K562 (cell line): ENCODE measurements at regions not wholly inside any gene's neighbourhood (a gene's known extent, or its start where the extent isn't known, plus 50 kb on each side); places are given as distances from the start of the nearest gene placed in this dataset.

Experiments
- ATAC-seq: fragments of 200-7000 bp; cut with Tn5 transposase; 3 replicates; pipeline ENCODE4 v1.9.1; 2020; ENCODE audit warnings: moderate library complexity
- BruUV-seq: library from RNA; stranded (reverse); fragments of 400-500 nt; replicated peaks from 2 replicates; lab custom pipeline; 2021; lab: Mats Ljungman, UMichigan
- CTCF ChIA-PET: fragments of 300-600 bp; formaldehyde crosslinking; extraction: SDS; loops from one replicate; lab custom pipeline; 2021; ENCODE audit warnings: low intra/inter-chr PET ratio; lab: Yijun Ruan, JAX
- POLR2A ChIA-PET: fragments of 300-600, 350-650 bp; sonication (Branson Sonifier 250); formaldehyde crosslinking; extraction: SDS; loops from one replicate; lab custom pipeline; 2021; ENCODE audit warnings: antibody characterized with exemption, inconsistent platforms; lab: Yijun Ruan, JAX
- DNase-seq, 4 experiments: peaks; one replicate each; pipeline versions ENCODE4 v3.0.0 to v3.0.0-alpha.2; 2011 to 2018; ENCODE audit warnings: low spot score in 3 of 4, mixed read lengths in 3 of 4; ENCODE audit errors: extremely low read depth in 1 of 4
- FAIRE-seq: peaks from 2 replicates; lab custom pipeline; 2011; peaks lifted over from hg19 to GRCh38; lab: Jason Lieb, UNC
- H2AFZ ChIP-seq: 2 replicates; pipeline ENCODE4 v1.6.0; 2011; ENCODE audit warnings: low read depth, low read length, control low read depth, inconsistent platforms
- H3K27ac ChIP-seq: fragments of 200-600 bp; 3 replicates; pipeline ENCODE4 v1.8.0; 2011; ENCODE audit warnings: low read depth, mild to moderate bottlenecking, control low read depth, inconsistent platforms, low read length, moderate library complexity, mixed read lengths; ENCODE audit errors: extremely low read depth
- H3K27me3 ChIP-seq, 2 experiments: fragments of 300-600 bp in 1 of 2; 2 replicates in 1 of 2; 3 replicates in 1 of 2; pipeline versions ENCODE4 v1.6.0 to v1.8.0; 2011; ENCODE audit warnings: inconsistent platforms in 2 of 2, low read length in 2 of 2, mild to moderate bottlenecking in 1 of 2, mixed read lengths in 1 of 2, moderate library complexity in 1 of 2; ENCODE audit not compliant: control insufficient read depth in 2 of 2, insufficient read depth in 2 of 2
- H3K36me3 ChIP-seq: fragments of 300-600 bp; 3 replicates; pipeline ENCODE4 v1.8.0; 2011; ENCODE audit warnings: mild to moderate bottlenecking, low read length, inconsistent platforms; ENCODE audit not compliant: control insufficient read depth, insufficient read depth
- H3K4me1 ChIP-seq, 2 experiments: fragments of 200-600 bp in 1 of 2; replicated peaks in 1 of 2; 2 replicates in 1 of 2; 3 replicates in 1 of 2; pipeline versions ENCODE4 v1.5.1 to v1.8.0; 2011; ENCODE audit warnings: inconsistent platforms in 2 of 2, low read length in 2 of 2, mild to moderate bottlenecking in 1 of 2, mixed read lengths in 1 of 2, moderate library complexity in 1 of 2; ENCODE audit not compliant: control insufficient read depth in 2 of 2, insufficient read depth in 2 of 2
- H3K4me2 ChIP-seq: 2 replicates; pipeline ENCODE4 v1.6.1; 2011; ENCODE audit warnings: low read length, control low read depth, inconsistent platforms, mixed read lengths; ENCODE audit not compliant: insufficient read depth
- H3K4me3 ChIP-seq: fragments of 200-600 bp; sonication (generic), shearing (Covaris generic); 2 replicates; pipeline ENCODE4 v1.5.1; 2016; ENCODE audit warnings: control low read depth, inconsistent platforms
- H3K79me2 ChIP-seq: fragments of 200-600 bp; 3 replicates; pipeline ENCODE4 v1.8.0; 2011; ENCODE audit warnings: low read length, inconsistent platforms; ENCODE audit not compliant: control insufficient read depth, insufficient read depth
- H3K9ac ChIP-seq, 2 experiments: 2 replicates each; pipeline versions ENCODE4 v1.6.0 to v1.6.1; 2011; ENCODE audit warnings: low read depth in 2 of 2, low read length in 2 of 2, control low read depth in 1 of 2, inconsistent platforms in 1 of 2, mild to moderate bottlenecking in 1 of 2, mixed read lengths in 1 of 2; ENCODE audit not compliant: insufficient read depth in 1 of 2
- H3K9me1 ChIP-seq: one replicate; pipeline ENCODE4 v1.6.0; 2011; ENCODE audit warnings: inconsistent platforms, mild to moderate bottlenecking, low read length, moderate library complexity; ENCODE audit not compliant: control insufficient read depth, insufficient read depth
- H3K9me3 ChIP-seq: replicated peaks from 2 replicates; pipeline ENCODE4 v1.5.1; 2011; ENCODE audit warnings: low read depth, low read length, inconsistent platforms; ENCODE audit not compliant: control insufficient read depth, insufficient read depth
- H4K20me1 ChIP-seq: replicated peaks from 2 replicates; pipeline ENCODE4 v1.6.1; 2011; ENCODE audit warnings: low read length, inconsistent platforms, mixed read lengths; ENCODE audit not compliant: control insufficient read depth, insufficient read depth
- CHCHD3 ChIP-seq: fragments of 250-450 bp; sonication (Bioruptor Pico); IDR thresholded peaks from 2 replicates; pipeline ENCODE4 v2.1.2; 2022; ENCODE audit warnings: mild to moderate bottlenecking
- ELF1 ChIP-seq: fragments of 200-800 bp; sonication (Bioruptor generic); IDR thresholded peaks from 2 replicates; pipeline ENCODE4 v1.6.1; 2016; ENCODE audit warnings: missing genetic modification characterization, missing compliant biosample characterization
- ELF2 ChIP-seq: fragments of 250-450 bp; sonication (Bioruptor Pico); IDR thresholded peaks from 2 replicates; pipeline ENCODE4 v1.5.0; 2021; ENCODE audit warnings: mild to moderate bottlenecking
- FOXA1 ChIP-seq: fragments of 450-650 bp; IDR thresholded peaks from 2 replicates; pipeline ENCODE4 v1.6.1; 2016; ENCODE audit warnings: mild to moderate bottlenecking, borderline replicate concordance
- GABPB2 ChIP-seq: fragments of 250-450 bp; sonication (Bioruptor Pico); conservative IDR thresholded peaks from 2 replicates; pipeline ENCODE4 v1.5.1; 2021; ENCODE audit warnings: mild to moderate bottlenecking
- HDAC2 ChIP-seq: fragments of 450-650 bp; IDR thresholded peaks from 2 replicates; pipeline ENCODE4 v1.6.1; 2016; ENCODE audit warnings: mild to moderate bottlenecking
- HSF4 ChIP-seq: fragments of 250-450 bp; sonication (Bioruptor Pico); IDR thresholded peaks from 2 replicates; pipeline ENCODE4 v2.1.2; 2022; ENCODE audit warnings: mild to moderate bottlenecking, moderate library complexity, borderline replicate concordance
- KAT8 ChIP-seq: fragments of 450-650 bp; IDR thresholded peaks from 2 replicates; pipeline ENCODE4 v1.6.1; 2016; ENCODE audit warnings: low read depth, mild to moderate bottlenecking
- PRMT5 ChIP-seq: sonication (generic); formaldehyde crosslinking; IDR thresholded peaks from 2 replicates; pipeline ENCODE4 v1.5.0; 2020; ENCODE audit warnings: missing genetic modification reagents
- SOX6 ChIP-seq: fragments of 450-650 bp; IDR thresholded peaks from 2 replicates; pipeline ENCODE4 v1.6.1; 2014; ENCODE audit warnings: mild to moderate bottlenecking
- TAF7 ChIP-seq: fragments of 450-650 bp; IDR thresholded peaks from 2 replicates; pipeline ENCODE4 v1.6.1; 2016; ENCODE audit warnings: missing genetic modification characterization, missing compliant biosample characterization
- TBL1XR1 ChIP-seq, 2 experiments: IDR thresholded peaks; 2 replicates each; pipeline ENCODE4 v1.6.1; 2012; ENCODE audit warnings: improper control_type of control experiment in 2 of 2, low read length in 2 of 2, mild to moderate bottlenecking in 1 of 2
- XRCC3 ChIP-seq: fragments of 450-650 bp; IDR thresholded peaks from 2 replicates; pipeline ENCODE4 v1.6.1; 2017; ENCODE audit warnings: mild to moderate bottlenecking, moderate library complexity
- ZNF12 ChIP-seq: sonication (generic); formaldehyde crosslinking; IDR thresholded peaks from 2 replicates; pipeline ENCODE4 v1.4.0; 2020; ENCODE audit warnings: mild to moderate bottlenecking, missing genetic modification reagents
- ZNF121 ChIP-seq: sonication (generic); formaldehyde crosslinking; conservative IDR thresholded peaks from 2 replicates; pipeline ENCODE4 v1.8.0; 2022; ENCODE audit warnings: missing genetic modification reagents
- ZNF232 ChIP-seq: sonication (generic); formaldehyde crosslinking; IDR thresholded peaks from 2 replicates; pipeline ENCODE4 v1.8.0; 2022; ENCODE audit warnings: mild to moderate bottlenecking, missing genetic modification reagents
- ZNF668 ChIP-seq: fragments of 250-450 bp; sonication (Bioruptor Pico); IDR thresholded peaks from 2 replicates; pipeline ENCODE4 v1.8.0; 2022; ENCODE audit warnings: mild to moderate bottlenecking, inconsistent platforms
- WGBS: fragments of 100-300 bp; shearing (Covaris generic); methylation state at CpG from one replicate; pipeline ENCODE4 v1.1.6; 2016; ENCODE audit warnings: low coverage, mixed read lengths; ENCODE audit not compliant: insufficient coverage; ENCODE audit errors: missing lambda C conversion rate; 5-methylcytosine and 5-hydroxymethylcytosine counted together
- in situ Hi-C: fragments of 300-500 bp; cut with MboI; formaldehyde crosslinking; loops from 4 replicates; pipeline ENCODE4 v1.15.0; 2018; ENCODE audit warnings: inconsistent platforms, mixed read lengths
- intact Hi-C: fragments of 100-400 bp; cut with micrococcal nuclease; formaldehyde crosslinking; loops from 2 replicates; pipeline ENCODE4 v1.14.2; 2022
- TF ChIP-seq, protein P1 (sequence below): IDR thresholded peaks from 3 replicates; pipeline ENCODE4 v1.6.1; 2011; ENCODE audit warnings: borderline replicate concordance, mild to moderate bottlenecking, moderate library complexity; ENCODE audit not compliant: insufficient read length; ENCODE audit errors: extremely low read depth

DNA sequence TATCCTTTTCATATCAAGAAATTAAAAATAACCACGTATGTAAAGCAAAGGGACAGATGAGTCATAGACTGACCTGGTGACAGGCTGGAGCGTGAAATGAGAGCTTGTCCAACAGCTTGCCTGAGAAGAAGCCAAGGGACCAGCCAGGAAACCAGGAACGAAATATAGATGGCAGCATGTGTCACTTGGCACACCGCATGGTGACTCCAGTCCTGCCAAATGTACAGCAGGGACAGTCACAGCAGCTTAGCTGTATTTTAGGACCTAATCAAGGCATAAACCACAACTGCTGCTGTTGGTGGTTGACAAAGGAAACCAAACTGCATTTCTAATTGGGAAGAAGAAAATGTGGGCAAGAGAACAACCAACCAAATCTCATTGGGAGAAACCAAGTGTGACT, 755.0 kb downstream of the TFAP2A start:
- WGBS = 2% methylated on average over 4 of the region's 4 CpGs
- no peak for TF ChIP-seq ZNF232 (CRISPR knock-in tag)
- TF ChIP-seq, all 486 proteins: peak for 0
- in situ Hi-C loops (no loop called here), intact Hi-C loops (no loop called here)
- CTCF ChIA-PET = no interaction called here
- Histone ChIP-seq H3K4me1 (no peaks in the 10 kb centered on the region), H3K79me2 (no peaks in the 10 kb centered on the region), H3K9me3 (no peaks in the 10 kb centered on the region; the same call in 1 of the 2 replicates), H3K4me2 (no peak overlapping the region), H3K4me3 (no peak overlapping the region), H3K9me1 (no peaks in the 10 kb centered on the region), H3K9ac (no peak overlapping the region), H2AFZ (no peak overlapping the region), H3K27me3 (no peaks in the 10 kb centered on the region), H3K27ac (no peak overlapping the region), H3K36me3 (no peaks in the 10 kb centered on the region), H4K20me1 (no peaks in the 10 kb centered on the region)
- no peak for ATAC-seq
- POLR2A ChIA-PET = no interaction called here
- BruUV-seq = no TSS peak
- no peak for FAIRE-seq
- DNase-seq = no peak

DNA sequence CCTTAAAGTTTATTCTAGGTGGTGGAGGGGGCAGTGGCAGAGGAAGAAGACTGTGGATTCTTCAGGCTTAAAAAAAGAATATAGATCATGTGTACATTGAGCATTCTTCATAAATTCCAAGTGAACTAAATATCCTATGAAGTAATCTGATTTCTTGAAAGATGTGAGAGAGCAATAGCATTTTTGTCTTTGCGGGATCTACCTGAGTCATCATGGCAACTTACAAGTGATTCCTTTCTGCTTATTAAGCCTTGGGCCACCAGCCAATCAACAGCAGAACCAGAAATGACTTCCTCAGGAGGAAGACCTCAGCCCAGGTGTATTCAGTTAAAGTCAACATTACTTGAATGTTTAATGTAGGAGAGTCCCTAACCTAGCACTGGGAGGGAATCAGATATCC, 756.9 kb downstream of the TFAP2A start:
- no peak for FAIRE-seq
- TF ChIP-seq XRCC3 = no peak
- TF ChIP-seq GABPB2 (CRISPR knock-in tag) = no peak
- no peak for TF ChIP-seq ZNF12 (CRISPR knock-in tag)
- TF ChIP-seq ZNF668 (CRISPR knock-in tag) = no peak
- TF ChIP-seq TBL1XR1 (IDR thresholded peaks at IDR 0.05; ENCODE audit: low read length in 2 of 2) = no peak
- no peak for TF ChIP-seq KAT8
- TF ChIP-seq HDAC2 = no peak
- TF ChIP-seq ZNF121 (CRISPR knock-in tag) = no peak
- TF ChIP-seq FOXA1 = no peak
- TF ChIP-seq HSF4 = no peak
- TF ChIP-seq PRMT5 (CRISPR knock-in tag) = no peak
- no peak for TF ChIP-seq ELF2 (CRISPR knock-in tag)
- TF ChIP-seq, protein P1, sequence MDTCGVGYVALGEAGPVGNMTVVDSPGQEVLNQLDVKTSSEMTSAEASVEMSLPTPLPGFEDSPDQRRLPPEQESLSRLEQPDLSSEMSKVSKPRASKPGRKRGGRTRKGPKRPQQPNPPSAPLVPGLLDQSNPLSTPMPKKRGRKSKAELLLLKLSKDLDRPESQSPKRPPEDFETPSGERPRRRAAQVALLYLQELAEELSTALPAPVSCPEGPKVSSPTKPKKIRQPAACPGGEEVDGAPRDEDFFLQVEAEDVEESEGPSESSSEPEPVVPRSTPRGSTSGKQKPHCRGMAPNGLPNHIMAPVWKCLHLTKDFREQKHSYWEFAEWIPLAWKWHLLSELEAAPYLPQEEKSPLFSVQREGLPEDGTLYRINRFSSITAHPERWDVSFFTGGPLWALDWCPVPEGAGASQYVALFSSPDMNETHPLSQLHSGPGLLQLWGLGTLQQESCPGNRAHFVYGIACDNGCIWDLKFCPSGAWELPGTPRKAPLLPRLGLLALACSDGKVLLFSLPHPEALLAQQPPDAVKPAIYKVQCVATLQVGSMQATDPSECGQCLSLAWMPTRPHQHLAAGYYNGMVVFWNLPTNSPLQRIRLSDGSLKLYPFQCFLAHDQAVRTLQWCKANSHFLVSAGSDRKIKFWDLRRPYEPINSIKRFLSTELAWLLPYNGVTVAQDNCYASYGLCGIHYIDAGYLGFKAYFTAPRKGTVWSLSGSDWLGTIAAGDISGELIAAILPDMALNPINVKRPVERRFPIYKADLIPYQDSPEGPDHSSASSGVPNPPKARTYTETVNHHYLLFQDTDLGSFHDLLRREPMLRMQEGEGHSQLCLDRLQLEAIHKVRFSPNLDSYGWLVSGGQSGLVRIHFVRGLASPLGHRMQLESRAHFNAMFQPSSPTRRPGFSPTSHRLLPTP = no peak
- TF ChIP-seq ELF1 (tag) = no peak
- no peak for TF ChIP-seq CHCHD3
- no peak for TF ChIP-seq SOX6
- no peak for TF ChIP-seq TAF7

More for the DNA sequence above, 756.9 kb downstream of the TFAP2A start:
- ChIA-PET POLR2A (interaction anchor here (0.7 kb wide), 1 partner anchor 448 kb away, joined by 3 read pairs; no protein-coding TSS in a partner anchor), CTCF (no interaction called here)
- H3K4me3 ChIP-seq = no peak overlapping the region
- ATAC-seq (no peak), DNase-seq (no peak)
- H3K9me1 ChIP-seq = no peaks in the 10 kb centered on the region
- H3K9me3 ChIP-seq = no peaks in the 10 kb centered on the region; the same call in 1 of the 2 replicates
- no peak overlapping the region for H3K27ac ChIP-seq
- intact Hi-C loops = no loop called here
- H4K20me1 ChIP-seq = no peaks in the 10 kb centered on the region
- H3K36me3 ChIP-seq = no peaks in the 10 kb centered on the region
- in situ Hi-C loops = no loop called here
- H3K79me2 ChIP-seq = no peaks in the 10 kb centered on the region
- no peak overlapping the region for H3K4me2 ChIP-seq
- 5% methylated on average over 1 of the region's 1 CpG for WGBS
- no TSS peak for BruUV-seq
- H2AFZ ChIP-seq = no peak overlapping the region
- no peaks in the 10 kb centered on the region for H3K27me3 ChIP-seq
- H3K9ac ChIP-seq = no peak overlapping the region
- H3K4me1 ChIP-seq = no peaks in the 10 kb centered on the region
